ENCODE measurements at regions not wholly inside any gene's neighbourhood (a gene's known extent, or its start where the extent isn't known, plus 50 kb on each side); places are given as distances from the start of the nearest gene placed in this dataset.

- TF ChIP-seq CTCF (IDR thresholded peaks at IDR 0.05): no peak
- no peak for TF ChIP-seq EP300 (IDR thresholded peaks at IDR 0.05)
- no peak for TF ChIP-seq POLR2A (IDR thresholded peaks at IDR 0.05)
Observed at GRCh38 chr14:39492267-39492666, 60.0 kb upstream of the FBXO33 start.

Measured in stomach (tissue), 4 donors.